H9 (cell line): ENCODE measurements at regions not wholly inside any gene's neighbourhood (a gene's known extent, or its start where the extent isn't known, plus 50 kb on each side); places are given as distances from the start of the nearest gene placed in this dataset.

Experiments
- DNase-seq: peaks from one replicate; pipeline ENCODE4 v3.0.0-alpha.2; 2017
- H2AFZ ChIP-seq: one replicate; pipeline ENCODE4 v1.6.1; 2013; ENCODE audit warnings: mild to moderate bottlenecking, low read length, control low read depth, moderate library complexity
- H2AK5ac ChIP-seq: 2 replicates; pipeline ENCODE4 v1.6.1; 2013; ENCODE audit warnings: low read length, control low read depth, mixed read lengths; ENCODE audit not compliant: insufficient read length
- H2BK120ac ChIP-seq: one replicate; pipeline ENCODE4 v1.6.1; 2013; ENCODE audit warnings: low read depth, mild to moderate bottlenecking, low read length, control low read depth, inconsistent platforms; ENCODE audit not compliant: poor library complexity, severe bottlenecking
- H2BK12ac ChIP-seq: 2 replicates; pipeline ENCODE4 v1.6.1; 2013; ENCODE audit warnings: low read length, control low read depth, mixed read lengths, low read depth; ENCODE audit not compliant: insufficient read length
- H2BK15ac ChIP-seq: 2 replicates; pipeline ENCODE4 v1.6.1; 2013; ENCODE audit warnings: low read depth, low read length, control low read depth
- H2BK20ac ChIP-seq: one replicate; pipeline ENCODE4 v1.6.1; 2013; ENCODE audit warnings: low read depth, mild to moderate bottlenecking, low read length, control low read depth, inconsistent platforms; ENCODE audit not compliant: poor library complexity, severe bottlenecking
- H2BK5ac ChIP-seq: 2 replicates; pipeline ENCODE4 v1.6.1; 2013; ENCODE audit warnings: low read length, control low read depth, mixed read lengths; ENCODE audit not compliant: insufficient read length
- H3K14ac ChIP-seq: 2 replicates; pipeline ENCODE4 v1.6.1; 2013; ENCODE audit warnings: low read length, control low read depth; ENCODE audit not compliant: insufficient read depth
- H3K18ac ChIP-seq: 2 replicates; pipeline ENCODE4 v1.6.1; 2013; ENCODE audit warnings: low read depth, mild to moderate bottlenecking, mixed read lengths, low read length, control low read depth; ENCODE audit not compliant: insufficient read length
- H3K23ac ChIP-seq: 2 replicates; pipeline ENCODE4 v1.6.1; 2013; ENCODE audit warnings: low read length, control low read depth, mixed read lengths, low read depth; ENCODE audit not compliant: insufficient read length
- H3K23me2 ChIP-seq: 2 replicates; pipeline ENCODE4 v1.6.1; 2013; ENCODE audit warnings: low read depth, mild to moderate bottlenecking, mixed read lengths, low read length, control low read depth; ENCODE audit not compliant: insufficient read length, poor library complexity, severe bottlenecking
- H3K27ac ChIP-seq: 2 replicates; pipeline ENCODE4 v1.5.1; 2013; ENCODE audit warnings: low read length, control low read depth, mixed read lengths, low read depth; ENCODE audit not compliant: insufficient read length
- H3K27me3 ChIP-seq: 2 replicates; pipeline ENCODE4 v1.6.1; 2013; ENCODE audit warnings: low read length, control low read depth, inconsistent platforms; ENCODE audit not compliant: insufficient read depth
- H3K4ac ChIP-seq: 2 replicates; pipeline ENCODE4 v1.6.1; 2013; ENCODE audit warnings: low read depth, mild to moderate bottlenecking, control low read depth, inconsistent platforms, low read length, moderate library complexity
- H3K4me1 ChIP-seq: 2 replicates; pipeline ENCODE4 v1.6.1; 2013; ENCODE audit warnings: low read length, control low read depth, inconsistent platforms; ENCODE audit not compliant: insufficient read depth
- H3K4me2 ChIP-seq: 2 replicates; pipeline ENCODE4 v1.6.1; 2013; ENCODE audit warnings: low read length, control low read depth, mixed read lengths; ENCODE audit not compliant: insufficient read length, insufficient read depth
- H3K56ac ChIP-seq: 2 replicates; pipeline ENCODE4 v1.6.1; 2013; ENCODE audit warnings: low read depth, mild to moderate bottlenecking, mixed read lengths, low read length, control low read depth; ENCODE audit not compliant: insufficient read length
- H3K79me1 ChIP-seq: 2 replicates; pipeline ENCODE4 v1.6.1; 2013; ENCODE audit warnings: low read depth, mild to moderate bottlenecking, moderate library complexity, low read length, control low read depth, inconsistent platforms; ENCODE audit not compliant: insufficient read depth, poor library complexity, severe bottlenecking
- H3K79me2 ChIP-seq: 2 replicates; pipeline ENCODE4 v1.6.1; 2013; ENCODE audit warnings: low read length, control low read depth, inconsistent platforms; ENCODE audit not compliant: insufficient read depth
- H3K9ac ChIP-seq: 2 replicates; pipeline ENCODE4 v1.6.1; 2013; ENCODE audit warnings: low read length, control low read depth, mixed read lengths; ENCODE audit not compliant: insufficient read length; ENCODE audit errors: extremely low read depth
- H3K9me3 ChIP-seq: one replicate; pipeline ENCODE4 v1.6.1; 2013; ENCODE audit warnings: low read depth, low read length, inconsistent platforms; ENCODE audit not compliant: control insufficient read depth
- H3T11ph ChIP-seq: one replicate; pipeline ENCODE4 v1.6.1; 2013; ENCODE audit warnings: mild to moderate bottlenecking, low read length, control low read depth, inconsistent platforms
- H4K20me1 ChIP-seq: one replicate; pipeline ENCODE4 v1.6.1; 2013; ENCODE audit not compliant: control insufficient read depth, insufficient read length, insufficient read depth
- H4K5ac ChIP-seq: 2 replicates; pipeline ENCODE4 v1.6.1; 2013; ENCODE audit warnings: low read depth, mild to moderate bottlenecking, mixed read lengths, low read length, control low read depth; ENCODE audit not compliant: insufficient read length
- H4K8ac ChIP-seq: replicated peaks from 2 replicates; pipeline ENCODE4 v1.6.1; 2013; ENCODE audit warnings: low read length, control low read depth, mixed read lengths, low read depth; ENCODE audit not compliant: insufficient read length
- H4K91ac ChIP-seq: 2 replicates; pipeline ENCODE4 v1.6.1; 2013; ENCODE audit warnings: low read depth, mild to moderate bottlenecking, moderate library complexity, mixed read lengths, low read length, control low read depth; ENCODE audit not compliant: insufficient read length
- H3K27ac Mint-ChIP-seq, 3 experiments: 2 replicates in 2 of 3; 3 replicates in 1 of 3; pipeline ENCODE4 v1.8.0; 2020 to 2021; ENCODE audit warnings: mixed read lengths in 3 of 3, mild to moderate bottlenecking in 1 of 3, moderate library complexity in 1 of 3
- H3K27me3 Mint-ChIP-seq: 2 replicates; pipeline ENCODE4 v1.8.0; 2021; ENCODE audit warnings: low read depth, mild to moderate bottlenecking, moderate library complexity, mixed read lengths
- H3K36me3 Mint-ChIP-seq, 3 experiments: 2 replicates in 2 of 3; 3 replicates in 1 of 3; pipeline ENCODE4 v1.8.0; 2020 to 2021; ENCODE audit warnings: low read depth in 3 of 3, mixed read lengths in 3 of 3; ENCODE audit not compliant: insufficient read depth in 1 of 3
- H3K4me1 Mint-ChIP-seq, 2 experiments: 2 replicates each; pipeline ENCODE4 v1.8.0; 2020; ENCODE audit warnings: mixed read lengths in 2 of 2
- H3K4me3 Mint-ChIP-seq, 2 experiments: 2 replicates in 1 of 2; 3 replicates in 1 of 2; pipeline ENCODE4 v1.8.0; 2020 to 2021; ENCODE audit warnings: mild to moderate bottlenecking in 2 of 2, mixed read lengths in 2 of 2, moderate library complexity in 1 of 2
- H3K9me3 Mint-ChIP-seq, 2 experiments: 2 replicates in 1 of 2; 3 replicates in 1 of 2; pipeline ENCODE4 v1.8.0; 2020; ENCODE audit warnings: mild to moderate bottlenecking in 2 of 2, mixed read lengths in 2 of 2, moderate library complexity in 1 of 2
- WGBS: extraction: QIAGEN DNeasy Blood & Tissue Kit; methylation state at CpG from one replicate; pipeline ENCODE4 v1.1.7; 2013; ENCODE audit warnings: missing lambda C conversion rate, low lambda C conversion rate, mixed read lengths; ENCODE audit not compliant: insufficient read length; ENCODE audit errors: extremely low coverage; 5-methylcytosine and 5-hydroxymethylcytosine counted together
- TF ChIP-seq, protein P1 (sequence below): fragments of 200-600 bp; sonication (generic); conservative IDR thresholded peaks from 3 replicates; pipeline ENCODE4 v1.8.0; 2021; ENCODE audit warnings: antibody characterized with exemption, mild to moderate bottlenecking

DNA sequence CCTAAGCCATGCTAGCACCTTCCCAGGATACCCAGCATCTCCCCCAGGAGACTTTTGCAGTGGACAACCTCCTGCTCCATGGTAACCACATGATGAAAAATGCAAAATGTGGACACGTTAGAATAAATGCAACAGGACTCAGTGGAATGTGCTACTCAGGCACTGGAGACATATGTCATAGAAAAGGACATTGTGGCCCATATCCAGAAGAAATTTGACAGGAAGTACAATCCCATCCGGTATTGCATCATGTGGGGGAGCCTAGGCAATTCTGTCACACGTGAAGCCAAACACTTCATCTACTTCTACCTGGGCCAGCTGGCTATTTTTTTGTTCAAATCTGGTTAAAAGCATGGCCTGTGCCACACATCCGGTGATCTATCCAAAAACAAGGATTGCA is 227.2 kb upstream of the GPR149 start:
- H3K27ac ChIP-seq: no peak overlapping the region
- peaks cover 12% of the 10 kb centered on the region for H3K4me1 ChIP-seq
- no peaks in the 10 kb centered on the region for H3K27me3 ChIP-seq
- H2BK12ac ChIP-seq: no peak overlapping the region
- no peak for DNase-seq
- no CpG with 5 or more reads among the region's 4 CpGs for WGBS
- no peak overlapping the region for H3K4ac ChIP-seq
- TF ChIP-seq, protein P1, sequence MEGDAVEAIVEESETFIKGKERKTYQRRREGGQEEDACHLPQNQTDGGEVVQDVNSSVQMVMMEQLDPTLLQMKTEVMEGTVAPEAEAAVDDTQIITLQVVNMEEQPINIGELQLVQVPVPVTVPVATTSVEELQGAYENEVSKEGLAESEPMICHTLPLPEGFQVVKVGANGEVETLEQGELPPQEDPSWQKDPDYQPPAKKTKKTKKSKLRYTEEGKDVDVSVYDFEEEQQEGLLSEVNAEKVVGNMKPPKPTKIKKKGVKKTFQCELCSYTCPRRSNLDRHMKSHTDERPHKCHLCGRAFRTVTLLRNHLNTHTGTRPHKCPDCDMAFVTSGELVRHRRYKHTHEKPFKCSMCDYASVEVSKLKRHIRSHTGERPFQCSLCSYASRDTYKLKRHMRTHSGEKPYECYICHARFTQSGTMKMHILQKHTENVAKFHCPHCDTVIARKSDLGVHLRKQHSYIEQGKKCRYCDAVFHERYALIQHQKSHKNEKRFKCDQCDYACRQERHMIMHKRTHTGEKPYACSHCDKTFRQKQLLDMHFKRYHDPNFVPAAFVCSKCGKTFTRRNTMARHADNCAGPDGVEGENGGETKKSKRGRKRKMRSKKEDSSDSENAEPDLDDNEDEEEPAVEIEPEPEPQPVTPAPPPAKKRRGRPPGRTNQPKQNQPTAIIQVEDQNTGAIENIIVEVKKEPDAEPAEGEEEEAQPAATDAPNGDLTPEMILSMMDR: no peak
- H3K56ac ChIP-seq: no peak overlapping the region
- no peaks in the 10 kb centered on the region for H4K20me1 ChIP-seq
- H3K27me3 Mint-ChIP-seq: no peaks in the 10 kb centered on the region; the same call in 1 of the 2 replicates
- H3K27ac Mint-ChIP-seq: no peak overlapping the region
- H3K14ac ChIP-seq: no peak overlapping the region
- no peak overlapping the region for H4K91ac ChIP-seq
- H3K9me3 ChIP-seq: no peaks in the 10 kb centered on the region
- no peak overlapping the region for H2BK120ac ChIP-seq
- no peak overlapping the region for H2BK20ac ChIP-seq
- no peak overlapping the region for H2AK5ac ChIP-seq
- H3K9me3 Mint-ChIP-seq: no peaks in the 10 kb centered on the region
- no peaks in the 10 kb centered on the region for H3K23me2 ChIP-seq
- H3K23ac ChIP-seq: no peak overlapping the region
- no peaks in the 10 kb centered on the region for H3K79me2 ChIP-seq
- H3K4me1 Mint-ChIP-seq: peaks cover 15 to 18% of the 10 kb centered on the region in 2 experiments
- no peak overlapping the region for H4K8ac ChIP-seq
- H3K36me3 Mint-ChIP-seq: no peaks in the 10 kb centered on the region
- no peak overlapping the region for H2BK15ac ChIP-seq
- H3K9ac ChIP-seq: no peak overlapping the region
- no peak overlapping the region for H2AFZ ChIP-seq
- no peak overlapping the region for H2BK5ac ChIP-seq
- H3K4me3 Mint-ChIP-seq: no peak overlapping the region
- H3K18ac ChIP-seq: no peak overlapping the region
- no peak overlapping the region for H3K4me2 ChIP-seq
- H3K79me1 ChIP-seq: no peaks in the 10 kb centered on the region
- no peak overlapping the region for H4K5ac ChIP-seq
- no peak overlapping the region for H3T11ph ChIP-seq
